HepG2 (cell line): ENCODE measurements at regions not wholly inside any gene's neighbourhood (a gene's known extent, or its start where the extent isn't known, plus 50 kb on each side); places are given as distances from the start of the nearest gene placed in this dataset.
A peak's percentile ranks its signal among the peaks of the same experiment; 100 is the strongest.

ENCODE experiments used
- ATAC-seq: fragments of 200-7000 bp; cut with Tn5 transposase; 3 replicates; pipeline ENCODE4 v1.9.1; 2020; ENCODE audit warnings: mild to moderate bottlenecking, moderate library complexity
- BruUV-seq: library from RNA; stranded (reverse); fragments of 400-500 nt; replicated peaks from 2 replicates; lab custom pipeline; 2021; lab: Mats Ljungman, UMichigan
- CTCF ChIA-PET: fragments of 300-600 bp; formaldehyde crosslinking; extraction: SDS; loops from one replicate; lab custom pipeline; 2021; ENCODE audit warnings: low total read pairs, inconsistent platforms, low intra/inter-chr PET ratio; lab: Yijun Ruan, JAX
- POLR2A ChIA-PET: fragments of 350-600 bp; sonication (Branson Sonifier 250); formaldehyde crosslinking; loops from one replicate; lab custom pipeline; 2020; ENCODE audit warnings: antibody characterized with exemption, inconsistent platforms; lab: Yijun Ruan, JAX
- DNase-seq: peaks from one replicate; pipeline ENCODE4 v3.0.0-alpha.2; 2015; ENCODE audit warnings: low spot score
- FAIRE-seq: peaks from 3 replicates; lab custom pipeline; 2011; peaks lifted over from hg19 to GRCh38; lab: Jason Lieb, UNC
- H2AFZ ChIP-seq: one replicate; pipeline ENCODE4 v1.6.1; 2011; ENCODE audit warnings: low read length, inconsistent platforms
- H3K27ac ChIP-seq: fragments of 300-600 bp; 3 replicates; pipeline ENCODE4 v1.8.0; 2011; ENCODE audit warnings: mixed run types, mild to moderate bottlenecking, mixed read lengths, low read length, inconsistent platforms; ENCODE audit not compliant: insufficient read depth; ENCODE audit errors: extremely low read length
- H3K27me3 ChIP-seq, 2 experiments: fragments of 200-600 bp in 1 of 2; 2 replicates in 1 of 2; 3 replicates in 1 of 2; pipeline versions ENCODE4 v1.6.0 to v1.8.0; 2011; ENCODE audit warnings: low read length in 2 of 2, mild to moderate bottlenecking in 2 of 2, moderate library complexity in 2 of 2, inconsistent platforms in 1 of 2; ENCODE audit not compliant: insufficient read depth in 2 of 2, control insufficient read depth in 1 of 2
- H3K36me3 ChIP-seq, 2 experiments: fragments of 200-600 bp in 1 of 2; replicated peaks in 1 of 2; 2 replicates in 1 of 2; 3 replicates in 1 of 2; pipeline versions ENCODE4 v1.5.1 to v1.8.0; 2011; ENCODE audit warnings: low read length in 2 of 2, inconsistent platforms in 1 of 2; ENCODE audit not compliant: insufficient read depth in 2 of 2, control insufficient read depth in 1 of 2
- H3K4me1 ChIP-seq: 2 replicates; pipeline ENCODE4 v1.5.1; 2012; ENCODE audit warnings: low read length, inconsistent platforms; ENCODE audit not compliant: insufficient read depth
- H3K4me2 ChIP-seq: 2 replicates; pipeline ENCODE4 v1.6.0; 2011; ENCODE audit warnings: low read depth, low read length, inconsistent platforms
- H3K4me3 ChIP-seq, 3 experiments: fragments of 200-600 bp in 1 of 3; sonication (generic), shearing (Covaris generic) in 1 of 3; replicated peaks in 1 of 3; 2 replicates each; pipeline ENCODE4 v1.5.1; 2011 to 2016; ENCODE audit warnings: low read length in 3 of 3, inconsistent platforms in 2 of 3, low read depth in 2 of 3, mild to moderate bottlenecking in 2 of 3, control low read depth in 1 of 3, mixed read lengths in 1 of 3; ENCODE audit not compliant: insufficient read depth in 1 of 3
- H3K79me2 ChIP-seq: one replicate; pipeline ENCODE4 v1.6.1; 2011; ENCODE audit warnings: low read length, inconsistent platforms; ENCODE audit not compliant: insufficient read depth
- H3K9ac ChIP-seq: 2 replicates; pipeline ENCODE4 v1.6.0; 2011; ENCODE audit warnings: mild to moderate bottlenecking, low read depth, low read length, inconsistent platforms; ENCODE audit not compliant: insufficient read depth
- H3K9me3 ChIP-seq: 2 replicates; pipeline ENCODE4 v1.5.1; 2012; ENCODE audit warnings: mild to moderate bottlenecking, low read length
- H4K20me1 ChIP-seq: 2 replicates; pipeline ENCODE4 v1.6.0; 2011; ENCODE audit warnings: inconsistent platforms, mild to moderate bottlenecking, low read length, moderate library complexity; ENCODE audit not compliant: insufficient read depth
- FOXP1 ChIP-seq, 2 experiments: fragments of 450-650 bp in 1 of 2; IDR thresholded peaks; 2 replicates each; pipeline ENCODE4 v1.6.1; 2017 to 2018; ENCODE audit warnings: antibody characterized with exemption in 1 of 2
- MTA3 ChIP-seq: sonication (generic); formaldehyde crosslinking; IDR thresholded peaks from 2 replicates; pipeline ENCODE4 v1.4.0; 2020; ENCODE audit warnings: missing genetic modification reagents
- NCOA1 ChIP-seq: sonication (generic); formaldehyde crosslinking; IDR thresholded peaks from 2 replicates; pipeline ENCODE4 v1.9.0; 2021; ENCODE audit warnings: missing genetic modification reagents
- NFYC ChIP-seq: IDR thresholded peaks from 2 replicates; pipeline ENCODE4 v1.6.1; 2016; ENCODE audit warnings: missing genetic modification reagents, missing compliant biosample characterization
- ZFP62 ChIP-seq: sonication (generic); formaldehyde crosslinking; IDR thresholded peaks from 2 replicates; pipeline ENCODE4 v1.4.0; 2020; ENCODE audit warnings: missing genetic modification reagents
- ZNF724P ChIP-seq: sonication (generic); formaldehyde crosslinking; IDR thresholded peaks from 2 replicates; pipeline ENCODE4 v1.8.0; 2022; ENCODE audit warnings: missing genetic modification reagents, borderline replicate concordance
- ZNF781 ChIP-seq: sonication (generic); formaldehyde crosslinking; IDR thresholded peaks from 2 replicates; pipeline ENCODE4 v1.5.1; 2020; ENCODE audit warnings: borderline replicate concordance, mild to moderate bottlenecking, missing genetic modification reagents; ENCODE audit errors: not compliant biosample characterization
- ZNF839 ChIP-seq: sonication (generic); formaldehyde crosslinking; IDR thresholded peaks from 2 replicates; pipeline ENCODE4 v1.4.0; 2020; ENCODE audit warnings: missing genetic modification reagents, mild to moderate bottlenecking, borderline replicate concordance
- WGBS: methylation state at CpG from one replicate; pipeline ENCODE4 v1.1.6; 2017; ENCODE audit warnings: low lambda C conversion rate; 5-methylcytosine and 5-hydroxymethylcytosine counted together
- in situ Hi-C: cut with HindIII; loops from 2 replicates; pipeline ENCODE4 v1.10.0; 2017; ENCODE audit warnings: low pct_unique_long_range_greater_than_20kb; ENCODE audit not compliant: extremely low pct_ligation_motif_present
- intact Hi-C: fragments of 100-400 bp; cut with micrococcal nuclease; formaldehyde crosslinking; loops from one replicate; pipeline ENCODE4 v1.10.0; 2022; ENCODE audit not compliant: unreplicated experiment
- TF ChIP-seq, protein P1 (sequence below): sonication (generic); formaldehyde crosslinking; conservative IDR thresholded peaks from 2 replicates; pipeline ENCODE4 v1.4.0; 2020; ENCODE audit warnings: mild to moderate bottlenecking, missing genetic modification reagents, moderate library complexity
- TF ChIP-seq, protein P2 (sequence below): sonication (generic); formaldehyde crosslinking; IDR thresholded peaks from 2 replicates; pipeline ENCODE4 v1.9.0; 2021; ENCODE audit warnings: missing genetic modification reagents, mild to moderate bottlenecking, borderline replicate concordance
- TF ChIP-seq, protein P3 (sequence below): sonication (generic); formaldehyde crosslinking; IDR thresholded peaks from 2 replicates; pipeline ENCODE4 v1.5.1; 2020; ENCODE audit warnings: mild to moderate bottlenecking, moderate library complexity, missing genetic modification reagents

DNA sequence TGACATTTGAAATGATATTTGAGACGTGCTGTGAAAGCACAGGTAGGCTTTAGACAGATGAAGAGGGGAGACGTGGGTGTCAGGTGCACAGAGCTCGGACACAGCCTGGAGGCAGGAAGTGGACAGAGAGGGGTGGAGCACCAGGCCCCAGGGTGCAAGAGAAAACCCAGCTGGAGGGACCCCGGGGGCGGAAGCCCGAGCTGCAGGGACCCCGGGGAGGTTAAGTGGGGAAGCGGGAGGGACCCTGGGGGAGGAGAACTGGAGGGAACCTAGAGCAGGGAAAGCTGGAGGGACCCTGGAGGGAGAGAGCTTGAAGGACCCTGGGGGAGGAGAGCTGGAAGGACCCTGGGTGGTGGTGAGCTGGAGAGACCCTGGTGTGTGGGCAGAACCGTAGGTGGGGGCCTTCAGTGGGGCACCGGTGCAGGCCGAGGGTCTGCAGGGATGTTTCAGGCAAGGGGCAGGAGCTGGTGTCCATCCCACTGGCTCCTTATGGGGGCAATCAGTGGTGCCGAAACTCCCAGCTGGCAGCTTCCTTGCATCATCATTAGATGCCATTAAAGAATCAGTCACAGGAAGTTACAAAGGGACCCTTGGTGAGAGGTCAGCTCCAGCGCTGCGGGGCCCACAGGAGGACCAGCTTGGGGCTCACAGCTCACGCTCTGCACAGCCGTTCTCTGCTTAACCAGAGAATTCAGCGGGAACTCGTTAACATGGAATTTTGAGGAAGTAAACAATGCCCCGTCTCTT is 246.6 kb downstream of the EIPR1 start:
- DNase-seq (no peak), FAIRE-seq (no peak), ATAC-seq (peak; percentile 42)
- 47% methylated on average over 19 of the region's 19 CpGs for WGBS
- Histone ChIP-seq H3K27me3 (no peaks in the 10 kb centered on the region; a peak in 1 of 5 replicates), H3K4me2 (no peak overlapping the region), H3K36me3 (no peaks in the 10 kb centered on the region), H3K27ac (no peak overlapping the region), H3K4me1 (no peaks in the 10 kb centered on the region), H2AFZ (no peak overlapping the region), H4K20me1 (no peaks in the 10 kb centered on the region), H3K4me3 (no peak overlapping the region), H3K79me2 (no peaks in the 10 kb centered on the region), H3K9me3 (no peaks in the 10 kb centered on the region), H3K9ac (no peak overlapping the region)
- intact Hi-C loops (no loop called here), in situ Hi-C loops (no loop called here)
- no TSS peak for BruUV-seq
- CTCF ChIA-PET, result no interaction called here
- POLR2A ChIA-PET, result no interaction called here
- TF ChIP-seq ZNF839 (CRISPR knock-in tag) (no peak), ZFP62 (CRISPR knock-in tag) (no peak), ZNF724P (no peak)
- TF ChIP-seq, all 625 proteins: peak for 0

DNA sequence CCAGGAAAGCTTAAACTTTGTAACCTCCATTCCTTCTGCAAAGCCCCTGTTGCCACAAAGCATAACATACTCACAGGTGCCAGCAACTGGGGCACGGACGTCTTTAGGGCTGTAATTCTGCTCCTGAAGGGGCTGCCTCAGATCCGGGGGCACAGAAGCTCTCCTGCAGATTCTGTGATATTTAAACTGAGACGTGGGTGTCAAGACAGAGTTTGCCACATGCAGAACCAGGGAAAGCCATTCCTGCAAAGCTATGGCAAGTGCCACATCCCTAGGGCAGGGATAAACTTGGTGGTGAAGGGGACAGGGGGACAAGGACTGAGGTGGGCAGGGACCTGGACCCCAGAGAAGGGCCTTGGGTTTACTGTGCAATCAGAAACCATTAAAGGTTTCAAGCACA is 247.2 kb downstream of the EIPR1 start:
- H2AFZ ChIP-seq, result no peak overlapping the region
- ChIA-PET CTCF (no interaction called here), POLR2A (no interaction called here)
- intact Hi-C loops, result no loop called here
- H3K9ac ChIP-seq, result no peak overlapping the region
- no peaks in the 10 kb centered on the region for H3K36me3 ChIP-seq
- no peaks in the 10 kb centered on the region for H4K20me1 ChIP-seq
- H3K4me2 ChIP-seq, result no peak overlapping the region
- ATAC-seq (no peak), DNase-seq (no peak), FAIRE-seq (no peak)
- H3K27me3 ChIP-seq, result no peaks in the 10 kb centered on the region; a peak in 1 of 5 replicates
- WGBS, result 57% methylated on average over 4 of the region's 4 CpGs
- H3K27ac ChIP-seq, result no peak overlapping the region
- no peaks in the 10 kb centered on the region for H3K4me1 ChIP-seq
- H3K4me3 ChIP-seq, result no peak overlapping the region
- no peaks in the 10 kb centered on the region for H3K9me3 ChIP-seq
- in situ Hi-C loops, result no loop called here
- BruUV-seq, result no TSS peak
- no peaks in the 10 kb centered on the region for H3K79me2 ChIP-seq
- TF ChIP-seq, protein P1, sequence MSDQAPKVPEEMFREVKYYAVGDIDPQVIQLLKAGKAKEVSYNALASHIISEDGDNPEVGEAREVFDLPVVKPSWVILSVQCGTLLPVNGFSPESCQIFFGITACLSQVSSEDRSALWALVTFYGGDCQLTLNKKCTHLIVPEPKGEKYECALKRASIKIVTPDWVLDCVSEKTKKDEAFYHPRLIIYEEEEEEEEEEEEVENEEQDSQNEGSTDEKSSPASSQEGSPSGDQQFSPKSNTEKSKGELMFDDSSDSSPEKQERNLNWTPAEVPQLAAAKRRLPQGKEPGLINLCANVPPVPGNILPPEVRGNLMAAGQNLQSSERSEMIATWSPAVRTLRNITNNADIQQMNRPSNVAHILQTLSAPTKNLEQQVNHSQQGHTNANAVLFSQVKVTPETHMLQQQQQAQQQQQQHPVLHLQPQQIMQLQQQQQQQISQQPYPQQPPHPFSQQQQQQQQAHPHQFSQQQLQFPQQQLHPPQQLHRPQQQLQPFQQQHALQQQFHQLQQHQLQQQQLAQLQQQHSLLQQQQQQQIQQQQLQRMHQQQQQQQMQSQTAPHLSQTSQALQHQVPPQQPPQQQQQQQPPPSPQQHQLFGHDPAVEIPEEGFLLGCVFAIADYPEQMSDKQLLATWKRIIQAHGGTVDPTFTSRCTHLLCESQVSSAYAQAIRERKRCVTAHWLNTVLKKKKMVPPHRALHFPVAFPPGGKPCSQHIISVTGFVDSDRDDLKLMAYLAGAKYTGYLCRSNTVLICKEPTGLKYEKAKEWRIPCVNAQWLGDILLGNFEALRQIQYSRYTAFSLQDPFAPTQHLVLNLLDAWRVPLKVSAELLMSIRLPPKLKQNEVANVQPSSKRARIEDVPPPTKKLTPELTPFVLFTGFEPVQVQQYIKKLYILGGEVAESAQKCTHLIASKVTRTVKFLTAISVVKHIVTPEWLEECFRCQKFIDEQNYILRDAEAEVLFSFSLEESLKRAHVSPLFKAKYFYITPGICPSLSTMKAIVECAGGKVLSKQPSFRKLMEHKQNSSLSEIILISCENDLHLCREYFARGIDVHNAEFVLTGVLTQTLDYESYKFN (CRISPR knock-in tag), result no peak
- TF ChIP-seq ZNF781 (no peak), NCOA1 (no peak), FOXP1 (IDR thresholded peaks at IDR 0.05) (no peak), FOXP1 (CRISPR knock-in tag; IDR thresholded peaks at IDR 0.05) (no peak), NFYC (CRISPR knock-in tag) (no peak), MTA3 (CRISPR knock-in tag) (no peak)
- TF ChIP-seq, protein P2, sequence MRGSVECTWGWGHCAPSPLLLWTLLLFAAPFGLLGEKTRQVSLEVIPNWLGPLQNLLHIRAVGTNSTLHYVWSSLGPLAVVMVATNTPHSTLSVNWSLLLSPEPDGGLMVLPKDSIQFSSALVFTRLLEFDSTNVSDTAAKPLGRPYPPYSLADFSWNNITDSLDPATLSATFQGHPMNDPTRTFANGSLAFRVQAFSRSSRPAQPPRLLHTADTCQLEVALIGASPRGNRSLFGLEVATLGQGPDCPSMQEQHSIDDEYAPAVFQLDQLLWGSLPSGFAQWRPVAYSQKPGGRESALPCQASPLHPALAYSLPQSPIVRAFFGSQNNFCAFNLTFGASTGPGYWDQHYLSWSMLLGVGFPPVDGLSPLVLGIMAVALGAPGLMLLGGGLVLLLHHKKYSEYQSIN (CRISPR knock-in tag), result no peak
- TF ChIP-seq, protein P3, sequence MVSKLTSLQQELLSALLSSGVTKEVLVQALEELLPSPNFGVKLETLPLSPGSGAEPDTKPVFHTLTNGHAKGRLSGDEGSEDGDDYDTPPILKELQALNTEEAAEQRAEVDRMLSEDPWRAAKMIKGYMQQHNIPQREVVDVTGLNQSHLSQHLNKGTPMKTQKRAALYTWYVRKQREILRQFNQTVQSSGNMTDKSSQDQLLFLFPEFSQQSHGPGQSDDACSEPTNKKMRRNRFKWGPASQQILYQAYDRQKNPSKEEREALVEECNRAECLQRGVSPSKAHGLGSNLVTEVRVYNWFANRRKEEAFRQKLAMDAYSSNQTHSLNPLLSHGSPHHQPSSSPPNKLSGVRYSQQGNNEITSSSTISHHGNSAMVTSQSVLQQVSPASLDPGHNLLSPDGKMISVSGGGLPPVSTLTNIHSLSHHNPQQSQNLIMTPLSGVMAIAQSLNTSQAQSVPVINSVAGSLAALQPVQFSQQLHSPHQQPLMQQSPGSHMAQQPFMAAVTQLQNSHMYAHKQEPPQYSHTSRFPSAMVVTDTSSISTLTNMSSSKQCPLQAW, result no peak
